Right lobe of liver (tissue), 4 donors: ENCODE measurements at regions not wholly inside any gene's neighbourhood (a gene's known extent, or its start where the extent isn't known, plus 50 kb on each side); places are given as distances from the start of the nearest gene placed in this dataset.

Experiments used
- CTCF ChIP-seq, 4 donors: fragments of 200-600 bp in 3 of 4; fragments of 450-650 bp in 1 of 4; IDR thresholded peaks; one replicate each; pipeline versions ENCODE4 v1.5.1 to v1.8.0; 2016 to 2022; ENCODE audit warnings: antibody characterized with exemption in 4 of 4, mild to moderate bottlenecking in 2 of 4
- POLR2A ChIP-seq: fragments of 450-650 bp; IDR thresholded peaks from one replicate; pipeline ENCODE4 v1.6.1; 2017; ENCODE audit warnings: antibody characterized with exemption, mild to moderate bottlenecking
- donor health status: DM: no; HTN: no; CAD: no.
- donor health status: DM: no; HTN: no; CAD: no.
- donor health status: DM: no; HTN: yes; CAD: no.

- no peak for TF ChIP-seq CTCF (IDR thresholded peaks at IDR 0.05)
- no peak for TF ChIP-seq POLR2A
Measured at GRCh38 chr11:45045683-45046471, 95.2 kb upstream of the TP53I11 start.
